B cell (primary cell): ENCODE measurements at regions not wholly inside any gene's neighbourhood (a gene's known extent, or its start where the extent isn't known, plus 50 kb on each side); places are given as distances from the start of the nearest gene placed in this dataset.

ENCODE experiments used
- ATAC-seq: fragments of 200-7000 bp; cut with Tn5 transposase; one replicate; pipeline ENCODE4 v1.10.0; 2021; ENCODE audit warnings: low read depth, mild to moderate bottlenecking, moderate number of reproducible peaks, moderate library complexity
- CTCF ChIA-PET: fragments of 350-600 bp; sonication (Branson Sonifier 250); formaldehyde crosslinking; loops from one replicate; lab custom pipeline; 2021; ENCODE audit warnings: antibody characterized with exemption, inconsistent platforms; lab: Charles Lee
- POLR2A ChIA-PET: fragments of 350-600 bp; sonication (Branson Sonifier 250); formaldehyde crosslinking; loops from one replicate; lab custom pipeline; 2021; ENCODE audit warnings: antibody characterized with exemption; lab: Charles Lee
- DNase-seq: peaks from one replicate; pipeline ENCODE4 v3.0.0; 2013
- H2AFZ ChIP-seq: 2 replicates; pipeline ENCODE4 v1.6.1; 2012; ENCODE audit warnings: mild to moderate bottlenecking, low read depth, low read length; ENCODE audit not compliant: insufficient read depth, poor library complexity, severe bottlenecking
- H3K27ac ChIP-seq, 2 donors: 1 replicate in 1 of 2; 2 replicates in 1 of 2; pipeline ENCODE4 v1.5.1; 2012 to 2013; ENCODE audit warnings: low read length in 2 of 2, mild to moderate bottlenecking in 2 of 2, moderate library complexity in 1 of 2
- H3K27me3 ChIP-seq, 4 experiments: fragments of 200-600 bp in 1 of 4; sonication (generic) in 1 of 4; replicated peaks in 1 of 4; 1 replicate in 2 of 4; 2 replicates in 2 of 4; pipeline versions ENCODE4 v1.6.1 to v1.7.0; 2013 to 2016; ENCODE audit warnings: low read length in 3 of 4, mild to moderate bottlenecking in 2 of 4, mixed read lengths in 1 of 4, moderate library complexity in 1 of 4; ENCODE audit not compliant: insufficient read depth in 4 of 4, control insufficient read depth in 3 of 4; ENCODE audit errors: control extremely low read depth in 1 of 4
- H3K36me3 ChIP-seq, 2 experiments: replicated peaks in 1 of 2; 1 replicate in 1 of 2; 2 replicates in 1 of 2; pipeline versions ENCODE4 v1.6.1 to v1.7.1; 2013; ENCODE audit warnings: low read length in 1 of 2; ENCODE audit not compliant: insufficient read depth in 2 of 2, control insufficient read depth in 1 of 2; ENCODE audit errors: control extremely low read depth in 1 of 2, extremely low read depth in 1 of 2
- H3K4me1 ChIP-seq, 2 donors: fragments of 200-600 bp in 1 of 2; sonication (generic) in 1 of 2; 1 replicate in 1 of 2; 2 replicates in 1 of 2; pipeline versions ENCODE4 v1.5.1 to v1.6.1; 2013 to 2017; ENCODE audit warnings: low read length in 2 of 2; ENCODE audit not compliant: control insufficient read depth in 2 of 2, insufficient read depth in 2 of 2
- H3K4me2 ChIP-seq: replicated peaks from 2 replicates; pipeline ENCODE3; 2012; ENCODE audit warnings: mild to moderate bottlenecking, low read depth, low read length; ENCODE audit not compliant: poor library complexity, severe bottlenecking
- H3K4me3 ChIP-seq, 5 experiments: fragments of 200-600 bp in 1 of 5; sonication (generic) in 1 of 5; 1 replicate in 3 of 5; 2 replicates in 2 of 5; pipeline versions ENCODE4 v1.5.1 to v1.7.0; 2011 to 2016; ENCODE audit warnings: low read length in 4 of 5, mild to moderate bottlenecking in 4 of 5, low read depth in 2 of 5, control low read depth in 1 of 5, moderate library complexity in 1 of 5; ENCODE audit not compliant: insufficient read depth in 1 of 5; ENCODE audit errors: control extremely low read depth in 1 of 5, extremely low read depth in 1 of 5
- H3K79me2 ChIP-seq: fragments of 200-600 bp; sonication (generic); one replicate; pipeline ENCODE4 v1.6.0; 2016; ENCODE audit warnings: low read length; ENCODE audit not compliant: control insufficient read depth, insufficient read depth
- H3K9ac ChIP-seq: fragments of 200-600 bp; sonication (generic); 2 replicates; pipeline ENCODE4 v1.6.1; 2017; ENCODE audit warnings: mild to moderate bottlenecking, low read length, moderate library complexity
- H3K9me3 ChIP-seq, 3 donors: one replicate each; pipeline versions ENCODE4 v1.6.1 to v1.7.1; 2013; ENCODE audit warnings: low read length in 2 of 3; ENCODE audit not compliant: control insufficient read depth in 2 of 3, insufficient read depth in 1 of 3; ENCODE audit errors: control extremely low read depth in 1 of 3
- H4K20me1 ChIP-seq: 2 replicates; pipeline ENCODE4 v1.6.0; 2012; ENCODE audit warnings: mild to moderate bottlenecking, low read length; ENCODE audit not compliant: insufficient read depth, control insufficient read depth, poor library complexity, severe bottlenecking
- H3K27ac Mint-ChIP-seq: one replicate; pipeline ENCODE4 v1.8.0; 2021; ENCODE audit warnings: mixed read lengths
- H3K27me3 Mint-ChIP-seq: one replicate; pipeline ENCODE4 v1.8.0; 2021; ENCODE audit warnings: mixed read lengths
- H3K4me1 Mint-ChIP-seq: one replicate; pipeline ENCODE4 v1.8.0; 2021; ENCODE audit warnings: mixed read lengths
- H3K4me3 Mint-ChIP-seq: one replicate; pipeline ENCODE4 v1.8.0; 2021; ENCODE audit warnings: mixed read lengths
- H3K9me3 Mint-ChIP-seq: one replicate; pipeline ENCODE4 v1.8.0; 2022; ENCODE audit warnings: mixed read lengths; ENCODE audit not compliant: insufficient read depth
- CTCF ChIP-seq: fragments of 200-600 bp; IDR thresholded peaks from one replicate; pipeline ENCODE4 v1.8.0; 2022; ENCODE audit warnings: antibody characterized with exemption, mild to moderate bottlenecking
- EZH2 ChIP-seq: IDR thresholded peaks from 2 replicates; pipeline ENCODE4 v1.6.1; 2012; ENCODE audit warnings: borderline replicate concordance, low read depth, mild to moderate bottlenecking, moderate library complexity, low read length; ENCODE audit not compliant: insufficient read depth, poor library complexity, severe bottlenecking
- WGBS: methylation state at CpG from one replicate; pipeline ENCODE4 v1.1.5; 2013; ENCODE audit warnings: missing lambda C conversion rate; ENCODE audit not compliant: insufficient coverage; 5-methylcytosine and 5-hydroxymethylcytosine counted together
- intact Hi-C: fragments of 100-400 bp; cut with micrococcal nuclease; formaldehyde crosslinking; loops from one replicate; pipeline ENCODE4 v1.10.0; 2022

- no peak overlapping the region for H3K9ac ChIP-seq
- no peak overlapping the region for H3K27ac ChIP-seq
- H3K4me2 ChIP-seq: no peak overlapping the region
- no peaks in the 10 kb centered on the region for H3K36me3 ChIP-seq
- no peak overlapping the region for H2AFZ ChIP-seq
- no peaks in the 10 kb centered on the region for H3K9me3 ChIP-seq
- CTCF ChIA-PET: no interaction called here
- DNase-seq: no peak
- no CpG with 5 or more reads among the region's 1 CpG for WGBS
- no peak overlapping the region for H3K4me3 ChIP-seq
- peaks cover 19% of the 10 kb centered on the region for H3K27me3 Mint-ChIP-seq
- H3K4me3 Mint-ChIP-seq: no peak overlapping the region
- ATAC-seq: no peak
- POLR2A ChIA-PET: no interaction called here
- H3K79me2 ChIP-seq: no peaks in the 10 kb centered on the region
- TF ChIP-seq EZH2: no peak
- no peak for TF ChIP-seq CTCF
- H3K27me3 ChIP-seq: peaks cover 0 to 4% (median 0%) of the 10 kb centered on the region in 4 experiments
- peaks cover 5% of the 10 kb centered on the region for H3K9me3 Mint-ChIP-seq
- no peak overlapping the region for H3K27ac Mint-ChIP-seq
- no peaks in the 10 kb centered on the region for H3K4me1 Mint-ChIP-seq
- no peaks in the 10 kb centered on the region for H4K20me1 ChIP-seq
- H3K4me1 ChIP-seq: no peaks in the 10 kb centered on the region
- intact Hi-C loops: no loop called here
Measured at GRCh38 chr12:105699209-105699608, 368.7 kb downstream of the C12orf75 start.

GRCh38 chr12:105704787-105705186, 374.3 kb downstream of the C12orf75 start:
- TF ChIP-seq CTCF (no peak), EZH2 (no peak)
- Histone ChIP-seq H4K20me1 (no peaks in the 10 kb centered on the region), H3K36me3 (no peaks in the 10 kb centered on the region), H3K9me3 (no peaks in the 10 kb centered on the region), H3K9ac (no peak overlapping the region), H3K79me2 (no peaks in the 10 kb centered on the region), H3K4me1 (no peaks in the 10 kb centered on the region), H3K4me3 (no peak overlapping the region), H3K27ac (no peak overlapping the region), H3K4me2 (no peak overlapping the region), H3K27me3 (peaks cover 0 to 4% (median 0%) of the 10 kb centered on the region in 4 experiments), H2AFZ (no peak overlapping the region)
- peaks cover 14% of the 10 kb centered on the region for H3K27me3 Mint-ChIP-seq
- 95% methylated on average over 4 of the region's 6 CpGs for WGBS
- no peaks in the 10 kb centered on the region for H3K9me3 Mint-ChIP-seq
- CTCF ChIA-PET: interaction anchor here (1.0 kb wide), 1 partner anchor 9 kb away, joined by 4 read pairs; no protein-coding TSS in a partner anchor
- H3K4me3 Mint-ChIP-seq: no peak overlapping the region
- DNase-seq (no peak), ATAC-seq (no peak)
- H3K4me1 Mint-ChIP-seq: no peaks in the 10 kb centered on the region
- H3K27ac Mint-ChIP-seq: no peak overlapping the region
- POLR2A ChIA-PET: no interaction called here
- intact Hi-C loops: no loop called here
